CD4-positive, alpha-beta T cell treated with Interleukin-15 for 4 hours (primary cell): ENCODE measurements at regions not wholly inside any gene's neighbourhood (a gene's known extent, or its start where the extent isn't known, plus 50 kb on each side); places are given as distances from the start of the nearest gene placed in this dataset.
"Not testable (repeated sequence)": the region's sequence is repeated elsewhere in the genome, so short reads cannot be mapped to it uniquely, and the experiment has no call there.

Experiments used
- DNase-seq: peaks from one replicate; pipeline ENCODE4 v3.0.0-alpha.2; 2020; ENCODE audit warnings: low spot score

DNA sequence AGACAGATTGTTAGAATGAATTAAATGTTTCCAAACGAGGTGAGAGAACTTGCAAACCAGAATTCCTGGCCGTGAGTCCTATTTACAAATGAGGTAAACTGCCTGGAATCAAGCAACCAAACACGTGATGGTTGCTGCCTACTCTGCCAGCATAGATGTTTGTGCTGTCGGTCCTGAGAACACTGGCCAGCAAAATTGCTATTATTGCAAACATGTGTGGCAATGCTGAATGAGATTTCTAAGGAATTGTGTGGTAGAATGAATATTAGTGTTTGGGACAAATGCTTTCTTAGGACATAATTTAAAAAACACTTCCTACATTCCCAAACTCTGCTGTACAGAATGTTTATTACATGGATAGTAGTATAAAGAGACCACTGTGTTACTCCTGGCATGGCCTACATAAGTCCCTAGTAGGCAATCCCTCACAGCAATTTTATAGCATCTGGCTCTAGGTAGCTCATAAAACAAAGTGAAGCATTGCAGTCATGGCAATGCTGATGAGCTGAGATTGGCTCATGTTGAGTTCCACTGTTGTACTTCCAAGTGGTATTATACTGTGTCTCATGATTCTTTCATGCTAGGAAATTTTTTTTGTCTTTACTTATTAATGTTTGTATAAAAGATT, 605.2 kb upstream of the EPHA5 start:
- no peak for DNase-seq

GRCh38 chr4:66273110-66273509, 602.8 kb upstream of the EPHA5 start:
- no peak for DNase-seq

DNA sequence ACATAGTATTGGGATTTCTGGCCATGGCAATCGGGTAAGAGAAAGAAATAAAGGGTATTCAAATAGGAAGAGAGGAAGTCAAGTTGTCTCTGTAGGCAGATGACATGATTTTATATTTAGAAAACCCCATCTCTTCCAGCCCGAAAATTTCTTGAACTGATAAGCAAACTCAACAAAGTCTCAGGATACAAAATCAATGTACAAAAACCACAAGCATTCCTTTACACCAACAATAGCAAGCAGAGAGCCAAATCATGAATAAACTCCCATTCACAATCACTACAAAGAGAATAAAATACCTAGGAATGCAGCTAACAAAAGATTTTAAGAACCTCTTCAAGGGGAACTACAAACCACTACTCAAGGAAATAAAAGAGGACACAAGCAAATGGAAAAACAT, 600.1 kb upstream of the EPHA5 start:
- not testable (repeated sequence) for DNase-seq

- not testable (repeated sequence) for DNase-seq
These were observed 596.3 kb upstream of the EPHA5 start for GRCh38 chr4:66266554-66266953.

DNA sequence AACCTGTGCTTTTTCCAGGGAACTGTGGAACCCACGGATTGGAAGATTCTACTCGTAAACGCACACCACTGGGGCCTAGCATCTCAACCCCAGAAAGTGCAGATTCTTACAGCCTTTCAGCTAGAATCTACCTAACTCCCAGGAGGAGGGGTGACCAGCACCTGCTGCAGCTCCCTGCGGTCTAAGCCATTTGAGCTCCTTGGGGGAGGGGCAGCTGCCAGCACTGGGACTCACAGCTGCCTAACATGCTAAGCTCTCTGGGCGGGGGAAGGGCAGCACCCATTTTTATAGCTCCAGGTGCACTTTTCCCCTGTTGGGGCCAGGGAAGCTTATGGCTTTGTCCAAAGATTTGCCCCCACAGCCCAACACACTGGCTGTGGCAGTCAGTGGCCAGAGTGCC, 595.7 kb upstream of the EPHA5 start:
- no peak for DNase-seq

DNA sequence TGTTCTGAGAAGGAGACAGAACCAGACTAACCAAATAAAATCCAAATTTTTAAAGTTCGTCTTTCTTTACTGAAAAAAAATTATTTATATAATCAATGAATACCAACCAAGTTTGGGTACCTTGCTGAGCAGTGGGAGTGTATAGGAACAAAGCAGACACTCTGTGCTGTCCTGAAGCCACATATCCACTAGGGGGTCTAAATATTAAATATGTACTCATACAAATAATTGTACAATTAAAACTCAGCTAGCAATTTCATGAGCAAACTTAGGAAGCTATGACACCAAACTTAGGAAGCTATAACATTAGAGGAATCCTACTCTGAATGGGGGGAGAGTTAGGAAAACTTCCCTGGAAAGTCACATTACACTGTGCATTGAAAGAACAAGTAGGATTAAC, 582.0 kb upstream of the EPHA5 start:
- no peak for DNase-seq

GRCh38 chr4:66246643-66247042, 576.4 kb upstream of the EPHA5 start:
- DNase-seq = no peak

DNA sequence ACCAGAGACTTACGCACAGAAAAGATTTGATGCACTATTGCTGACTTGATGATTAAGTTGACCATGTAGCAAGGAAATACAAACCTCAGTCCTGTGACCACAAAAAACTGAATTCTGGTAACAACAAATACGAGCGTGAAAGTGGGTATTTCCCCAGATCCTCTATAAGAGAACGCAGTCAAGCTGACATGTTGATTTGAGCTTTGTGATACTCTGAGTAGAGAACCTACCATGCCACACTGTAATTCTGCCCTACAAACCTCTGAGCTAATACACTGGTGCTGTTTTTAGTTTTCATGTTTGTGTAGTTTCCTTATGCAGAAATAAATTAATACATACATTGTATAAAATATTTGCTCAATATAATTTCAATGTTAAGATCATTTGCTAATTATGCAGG, 565.6 kb upstream of the EPHA5 start:
- no peak for DNase-seq

DNA sequence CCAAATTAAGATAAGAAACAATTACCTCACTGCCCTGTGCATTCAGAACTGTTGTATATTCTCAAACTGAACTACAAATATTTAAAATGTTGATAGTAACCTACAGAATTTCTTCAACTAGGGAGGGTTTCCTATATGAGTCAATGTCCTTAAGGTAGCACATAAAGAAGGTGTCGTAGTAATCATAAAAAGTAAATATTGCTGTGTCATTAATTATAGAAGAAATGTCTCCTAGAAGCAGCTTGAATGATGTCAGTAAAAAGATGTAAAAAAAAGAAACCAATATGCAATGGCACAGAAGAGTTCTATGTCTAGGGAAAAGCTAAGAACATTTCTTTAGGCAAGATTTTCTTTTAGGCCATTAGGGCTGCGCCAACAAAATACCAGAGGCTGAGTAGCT, 559.6 kb upstream of the EPHA5 start:
- no peak for DNase-seq

- DNase-seq = no peak
These were observed 555.2 kb upstream of the EPHA5 start for GRCh38 chr4:66225539-66225938.

GRCh38 chr4:66223068-66223703, 552.9 kb upstream of the EPHA5 start:
- DNase-seq = no peak

- DNase-seq = no peak
These were observed 549.1 kb upstream of the EPHA5 start for GRCh38 chr4:66219401-66219800.

- DNase-seq = no peak
These were observed 546.0 kb upstream of the EPHA5 start for GRCh38 chr4:66216252-66216651.

DNA sequence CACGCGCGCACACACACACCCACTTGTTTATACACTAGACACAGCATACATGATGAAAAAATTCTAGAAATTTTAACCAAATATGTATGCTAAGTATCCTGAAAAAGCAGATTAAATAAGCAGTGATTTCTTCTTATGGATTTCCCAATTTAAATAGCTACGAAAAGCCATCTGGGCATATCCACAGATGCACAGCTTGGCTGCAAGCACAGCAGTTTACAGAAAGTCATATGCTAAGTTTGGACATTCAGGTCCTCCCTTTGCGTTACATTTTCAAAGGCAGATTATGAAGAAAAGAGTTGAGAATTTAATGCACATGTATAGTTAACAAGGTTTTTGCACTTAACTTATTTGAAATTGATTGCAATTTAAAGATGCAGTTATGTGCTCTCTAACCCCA, 542.2 kb upstream of the EPHA5 start:
- no peak for DNase-seq

DNA sequence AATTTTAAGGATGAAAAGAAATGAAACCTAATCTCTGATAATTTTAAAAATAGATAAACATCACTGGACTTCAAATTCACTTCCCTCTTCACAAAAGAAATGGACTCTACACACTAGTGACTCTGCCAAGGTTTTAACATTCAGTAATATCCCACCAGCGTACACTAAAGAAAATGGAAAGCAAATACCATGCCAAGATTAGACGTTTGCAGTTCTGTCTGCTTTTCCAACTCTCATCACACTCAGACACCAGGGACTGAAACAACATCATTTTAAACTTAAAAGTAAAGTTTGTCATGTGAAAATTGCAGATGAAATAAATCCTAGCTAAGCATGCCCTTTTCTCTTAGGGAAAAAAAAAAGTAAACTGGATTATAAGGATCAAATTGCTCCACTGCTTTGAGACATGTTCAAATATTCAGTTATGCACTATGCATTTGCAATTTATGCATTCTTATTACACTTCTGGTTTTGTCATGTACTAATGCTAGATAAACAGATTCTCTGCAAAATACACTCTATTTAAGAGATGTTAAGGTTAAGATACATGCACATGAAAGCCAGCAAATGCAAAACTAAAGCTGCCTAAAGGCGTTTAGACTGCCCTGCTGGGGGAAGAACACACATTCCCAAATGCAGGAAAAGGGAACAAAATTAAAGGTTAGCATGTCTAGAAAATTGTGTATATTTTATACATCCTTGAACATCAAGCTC, 534.4 kb upstream of the EPHA5 start:
- no peak for DNase-seq

DNA sequence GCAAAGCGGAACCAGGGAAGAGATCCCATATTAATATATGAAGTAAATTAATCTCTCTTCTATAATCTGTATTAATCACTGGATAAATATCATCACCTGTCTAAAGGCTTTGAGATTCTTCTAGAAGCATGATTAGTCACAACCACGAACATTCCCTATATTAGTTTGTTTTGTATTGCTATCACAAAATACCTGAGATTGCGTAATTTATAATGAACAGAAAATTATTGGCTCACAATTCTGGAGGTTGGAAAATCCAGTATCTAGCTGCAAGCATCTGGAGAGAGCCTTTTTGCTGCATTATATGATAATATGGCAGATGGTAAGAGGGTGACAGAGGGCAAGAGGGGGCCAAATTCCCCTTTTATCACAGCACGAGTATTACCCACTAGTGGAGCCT, 532.6 kb upstream of the EPHA5 start:
- DNase-seq = no peak

GRCh38 chr4:66197451-66197850, 527.2 kb upstream of the EPHA5 start:
- DNase-seq = no peak

DNA sequence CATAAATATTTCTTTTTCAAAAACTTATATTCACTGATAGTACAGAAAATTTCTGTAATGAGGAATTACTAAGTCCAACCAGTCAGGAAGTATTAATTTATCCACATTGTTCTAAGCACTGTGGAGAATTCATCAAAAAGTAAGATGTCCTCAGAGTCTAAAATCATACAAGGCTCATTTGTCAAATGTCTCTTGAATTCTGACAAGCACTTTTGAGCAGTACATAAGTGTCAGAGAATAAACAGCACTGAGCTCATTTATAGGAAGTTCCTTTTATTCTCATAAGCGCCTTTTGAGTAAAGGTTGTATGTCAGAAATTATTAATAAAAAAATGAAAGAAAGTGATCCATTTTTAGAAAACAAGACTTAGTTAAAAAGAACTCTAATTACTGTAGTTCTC, 523.2 kb upstream of the EPHA5 start:
- no peak for DNase-seq

GRCh38 chr4:66187175-66187720, 517.0 kb upstream of the EPHA5 start:
- DNase-seq = no peak

DNA sequence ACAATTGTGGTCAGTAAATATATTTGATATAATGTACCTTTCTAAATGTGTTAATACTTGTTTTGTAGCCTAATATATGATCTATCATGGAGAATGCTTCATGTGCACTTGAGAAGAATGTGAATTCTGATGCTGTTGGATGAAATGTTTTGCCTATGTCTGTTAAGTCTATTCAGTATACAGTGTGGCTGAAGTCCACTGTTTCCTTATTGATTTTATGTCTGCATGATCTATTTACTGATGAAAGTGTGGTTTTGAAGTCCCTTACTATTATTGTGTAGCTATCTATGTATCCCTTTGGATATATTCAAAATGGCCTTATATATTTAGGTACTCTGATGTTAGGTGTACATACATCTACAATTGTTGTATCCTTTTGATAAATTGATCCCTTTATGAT, 515.8 kb upstream of the EPHA5 start:
- DNase-seq = no peak

DNA sequence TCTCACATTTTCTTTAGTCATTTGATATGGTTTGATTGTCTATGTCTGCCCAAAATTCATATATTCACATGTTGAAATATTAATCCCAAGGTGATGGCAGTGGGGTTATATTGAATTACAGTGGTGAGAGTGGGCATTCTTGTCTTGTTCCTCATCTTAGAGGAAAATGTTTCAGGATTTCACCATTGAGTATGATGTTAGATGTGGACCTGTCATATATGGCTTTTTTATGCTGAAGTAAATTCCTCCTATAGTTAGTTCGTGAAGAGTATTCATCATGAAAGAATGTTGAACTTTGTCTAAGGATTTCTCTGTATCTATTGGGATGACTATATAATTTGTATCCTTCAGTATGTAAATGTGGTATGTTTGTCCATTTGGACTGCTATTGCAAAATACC, 512.3 kb upstream of the EPHA5 start:
- no peak for DNase-seq

GRCh38 chr4:66178906-66179305, 508.6 kb upstream of the EPHA5 start:
- DNase-seq = no peak

DNA sequence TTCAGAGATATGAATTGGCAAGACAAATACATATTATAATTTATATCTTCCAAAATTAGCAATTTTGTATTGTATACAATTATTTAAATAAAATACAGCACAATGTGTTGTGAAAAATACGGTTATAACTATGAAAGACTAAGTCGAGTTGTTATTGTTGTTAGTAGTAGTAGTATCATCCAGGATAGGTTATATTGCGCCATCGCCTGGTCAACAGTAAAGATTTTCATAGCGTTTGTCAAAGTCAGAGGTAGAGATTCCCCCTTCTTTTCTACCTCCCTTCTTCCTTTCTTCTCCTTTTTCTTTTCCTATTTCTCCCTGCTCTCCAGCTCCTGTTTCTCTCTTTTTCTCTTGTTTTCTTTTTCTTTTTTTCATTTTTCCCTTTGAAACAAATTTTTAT, 499.1 kb upstream of the EPHA5 start:
- no peak for DNase-seq
